ENCODE measurements at regions not wholly inside any gene's neighbourhood (a gene's known extent, or its start where the extent isn't known, plus 50 kb on each side); places are given as distances from the start of the nearest gene placed in this dataset.

GRCh38 chr15:25182736-25183445, 228.1 kb downstream of the SNRPN start:
- H3K27ac ChIP-seq = no peak overlapping the region
- intact Hi-C loops (cut with DNase I) = no loop called here
- H3K36me3 ChIP-seq = no peaks in the 10 kb centered on the region
- peaks cover 0 to 15% of the 10 kb centered on the region in 2 donors for H3K9me3 ChIP-seq
- no peaks in the 10 kb centered on the region for H3K4me1 ChIP-seq (ENCODE audit: insufficient read depth)
- no peak overlapping the region for H3K4me3 ChIP-seq
- TF ChIP-seq EP300 (IDR thresholded peaks at IDR 0.05) (no peak), CTCF (IDR thresholded peaks at IDR 0.05) (no peak), POLR2A (IDR thresholded peaks at IDR 0.05) (no peak)
- peak; percentile 0 to 13 (median 8) for DNase-seq
- WGBS, 3 donors = 79 to 82% (median 80%) methylated on average over 14 of the region's 14 CpGs
- H3K27me3 ChIP-seq = no peaks in the 10 kb centered on the region

DNA sequence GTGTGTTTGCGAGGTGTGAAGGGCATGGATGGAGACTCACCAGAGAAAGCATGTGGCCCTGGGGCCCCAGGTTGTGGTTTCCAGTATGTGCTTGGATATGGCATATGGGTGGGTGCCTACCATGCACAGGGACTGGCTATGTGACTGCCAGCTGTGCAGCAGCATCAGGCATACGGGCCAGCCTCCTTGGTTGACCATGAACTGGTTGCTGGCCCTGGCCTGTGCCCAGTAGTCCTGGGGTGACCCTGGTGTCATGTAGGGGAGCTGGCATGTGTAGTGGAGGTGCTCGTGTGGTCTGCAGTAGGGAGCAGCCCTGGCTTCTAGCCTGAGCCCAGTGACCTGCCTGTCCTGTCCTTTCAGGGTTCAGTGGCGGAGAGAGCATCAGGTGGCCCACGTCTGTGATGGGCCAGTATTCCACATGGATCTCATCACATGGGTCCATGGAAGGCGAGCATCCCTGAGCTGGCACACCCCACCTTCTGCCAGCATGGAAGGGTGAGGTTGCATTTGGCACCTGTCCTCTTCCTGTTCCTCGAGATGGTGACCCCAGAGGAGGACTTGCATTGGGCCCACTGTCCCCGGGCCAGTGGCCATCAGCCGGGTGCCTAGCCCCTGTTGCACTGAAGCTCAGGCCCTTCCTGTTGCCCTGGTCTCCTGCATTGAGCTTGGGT, 228.9 kb downstream of the SNRPN start:
- H3K4me1 ChIP-seq (ENCODE audit: insufficient read depth) = no peaks in the 10 kb centered on the region
- DNase-seq = peak in 4 of 5 donors; percentile 1 to 13 (median 6)
- no peak overlapping the region for H3K27ac ChIP-seq
- peaks cover 0 to 20% of the 10 kb centered on the region in 2 donors for H3K9me3 ChIP-seq
- 72 to 75% (median 72%) methylated on average over 9 of the region's 9 CpGs for WGBS, 3 donors
- H3K36me3 ChIP-seq = no peaks in the 10 kb centered on the region
- no peak for TF ChIP-seq EP300 (IDR thresholded peaks at IDR 0.05)
- TF ChIP-seq CTCF (IDR thresholded peaks at IDR 0.05) = no peak
- no peak for TF ChIP-seq POLR2A (IDR thresholded peaks at IDR 0.05)
- intact Hi-C loops (cut with DNase I) = no loop called here
- no peak overlapping the region for H3K4me3 ChIP-seq
- no peaks in the 10 kb centered on the region for H3K27me3 ChIP-seq

GRCh38 chr15:25184356-25185155, 229.8 kb downstream of the SNRPN start:
- DNase-seq = no peak
- Histone ChIP-seq H3K27me3 (no peaks in the 10 kb centered on the region), H3K36me3 (no peaks in the 10 kb centered on the region), H3K27ac (no peak overlapping the region), H3K4me3 (no peak overlapping the region), H3K9me3 (peaks cover 0 to 23% of the 10 kb centered on the region in 2 donors), H3K4me1 (ENCODE audit: insufficient read depth) (no peaks in the 10 kb centered on the region)
- 80 to 89% (median 83%) methylated on average over 12 of the region's 12 CpGs for WGBS, 3 donors
- no peak for TF ChIP-seq POLR2A (IDR thresholded peaks at IDR 0.05)
- no peak for TF ChIP-seq EP300 (IDR thresholded peaks at IDR 0.05)
- no peak for TF ChIP-seq CTCF (IDR thresholded peaks at IDR 0.05)
- intact Hi-C loops (cut with DNase I) = no loop called here

- TF ChIP-seq POLR2A (IDR thresholded peaks at IDR 0.05) (no peak), CTCF (IDR thresholded peaks at IDR 0.05) (no peak), EP300 (IDR thresholded peaks at IDR 0.05) (no peak)
- peaks cover 0 to 23% of the 10 kb centered on the region in 2 donors for H3K9me3 ChIP-seq
- intact Hi-C loops (cut with DNase I) = no loop called here
Observed at GRCh38 chr15:25185156-25185710, 230.4 kb downstream of the SNRPN start.

More at GRCh38 chr15:25185156-25185710, 230.4 kb downstream of the SNRPN start:
- Histone ChIP-seq H3K36me3 (no peaks in the 10 kb centered on the region), H3K4me1 (ENCODE audit: insufficient read depth) (no peaks in the 10 kb centered on the region), H3K27ac (no peak overlapping the region), H3K4me3 (no peak overlapping the region), H3K27me3 (no peaks in the 10 kb centered on the region)
- peak in 1 of 5 donors; percentile 4 for DNase-seq
- WGBS, 3 donors = 85 to 88% (median 86%) methylated on average over 15 of the region's 15 CpGs

All from ovary (tissue), 7 donors.